Lower lobe of right lung (tissue), 2 donors: ENCODE measurements at regions not wholly inside any gene's neighbourhood (a gene's known extent, or its start where the extent isn't known, plus 50 kb on each side); places are given as distances from the start of the nearest gene placed in this dataset.

ENCODE experiments used
- ATAC-seq, 2 donors: fragments of 200-7000 bp; cut with Tn5 transposase; one replicate each; pipeline ENCODE4 v1.9.1; 2020 to 2022; ENCODE audit warnings: mild to moderate bottlenecking in 2 of 2, moderate library complexity in 2 of 2
- DNase-seq: peaks from one replicate; pipeline ENCODE4 v3.0.0-alpha.2; 2020
- H3K27ac ChIP-seq: fragments of 200-600 bp; one replicate; pipeline ENCODE4 v1.8.0; 2022
- H3K27me3 ChIP-seq: fragments of 200-600 bp; one replicate; pipeline ENCODE4 v1.8.0; 2022; ENCODE audit warnings: low read depth
- H3K36me3 ChIP-seq: fragments of 200-600 bp; one replicate; pipeline ENCODE4 v1.8.0; 2022; ENCODE audit warnings: mild to moderate bottlenecking
- H3K4me1 ChIP-seq: fragments of 200-600 bp; one replicate; pipeline ENCODE4 v1.8.0; 2022
- H3K4me3 ChIP-seq: fragments of 200-600 bp; one replicate; pipeline ENCODE4 v1.8.0; 2022; ENCODE audit warnings: mild to moderate bottlenecking
- H3K9me3 ChIP-seq: fragments of 200-600 bp; one replicate; pipeline ENCODE4 v1.8.0; 2022
- intact Hi-C: fragments of 100-400 bp; cut with DNase I; formaldehyde crosslinking; loops from one replicate; pipeline ENCODE4 v1.11.0; 2022
- TF ChIP-seq, protein P1 (sequence below): fragments of 200-600 bp; IDR thresholded peaks from one replicate; pipeline ENCODE4 v1.8.0; 2022; ENCODE audit warnings: antibody characterized with exemption, mild to moderate bottlenecking
- donor health status: DM: no; HTN: yes; CAD: no; lungs with severe emphysema.

DNA sequence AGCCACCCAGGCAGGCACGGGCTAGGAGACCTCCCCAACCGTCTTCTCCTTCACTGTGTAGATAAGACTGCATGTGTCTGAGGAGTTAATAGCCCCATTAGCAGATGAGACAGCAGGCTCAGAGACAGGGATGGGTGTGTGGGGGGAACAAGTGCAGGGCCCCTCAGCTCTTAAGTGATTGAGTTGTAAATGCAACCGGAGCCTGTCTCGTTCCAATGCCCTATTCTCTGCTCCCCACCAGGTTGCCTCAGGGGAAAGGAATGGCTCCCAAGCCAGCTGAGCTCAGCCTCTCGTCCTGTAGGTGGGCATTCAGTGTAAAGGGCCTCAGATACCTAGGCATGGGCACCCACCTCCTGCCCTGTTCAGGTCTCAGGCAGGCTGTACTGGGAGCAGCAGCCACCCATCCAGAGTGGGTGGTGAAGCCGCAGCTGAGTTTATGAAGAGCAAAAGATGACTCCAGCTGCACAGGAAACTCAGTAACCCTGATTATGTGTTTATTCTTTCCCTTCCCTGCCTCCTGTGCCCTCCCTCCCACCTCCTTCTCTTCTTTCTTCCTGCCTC, 87.3 kb downstream of the PJA1 start:
- Histone ChIP-seq H3K4me1 (no peaks in the 10 kb centered on the region), H3K27ac (no peak overlapping the region), H3K9me3 (no peaks in the 10 kb centered on the region), H3K27me3 (no peaks in the 10 kb centered on the region), H3K36me3 (no peaks in the 10 kb centered on the region), H3K4me3 (no peak overlapping the region)
- no peak for ATAC-seq
- intact Hi-C loops: no loop called here
- TF ChIP-seq, protein P1, sequence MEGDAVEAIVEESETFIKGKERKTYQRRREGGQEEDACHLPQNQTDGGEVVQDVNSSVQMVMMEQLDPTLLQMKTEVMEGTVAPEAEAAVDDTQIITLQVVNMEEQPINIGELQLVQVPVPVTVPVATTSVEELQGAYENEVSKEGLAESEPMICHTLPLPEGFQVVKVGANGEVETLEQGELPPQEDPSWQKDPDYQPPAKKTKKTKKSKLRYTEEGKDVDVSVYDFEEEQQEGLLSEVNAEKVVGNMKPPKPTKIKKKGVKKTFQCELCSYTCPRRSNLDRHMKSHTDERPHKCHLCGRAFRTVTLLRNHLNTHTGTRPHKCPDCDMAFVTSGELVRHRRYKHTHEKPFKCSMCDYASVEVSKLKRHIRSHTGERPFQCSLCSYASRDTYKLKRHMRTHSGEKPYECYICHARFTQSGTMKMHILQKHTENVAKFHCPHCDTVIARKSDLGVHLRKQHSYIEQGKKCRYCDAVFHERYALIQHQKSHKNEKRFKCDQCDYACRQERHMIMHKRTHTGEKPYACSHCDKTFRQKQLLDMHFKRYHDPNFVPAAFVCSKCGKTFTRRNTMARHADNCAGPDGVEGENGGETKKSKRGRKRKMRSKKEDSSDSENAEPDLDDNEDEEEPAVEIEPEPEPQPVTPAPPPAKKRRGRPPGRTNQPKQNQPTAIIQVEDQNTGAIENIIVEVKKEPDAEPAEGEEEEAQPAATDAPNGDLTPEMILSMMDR: no peak
- no peak for DNase-seq

DNA sequence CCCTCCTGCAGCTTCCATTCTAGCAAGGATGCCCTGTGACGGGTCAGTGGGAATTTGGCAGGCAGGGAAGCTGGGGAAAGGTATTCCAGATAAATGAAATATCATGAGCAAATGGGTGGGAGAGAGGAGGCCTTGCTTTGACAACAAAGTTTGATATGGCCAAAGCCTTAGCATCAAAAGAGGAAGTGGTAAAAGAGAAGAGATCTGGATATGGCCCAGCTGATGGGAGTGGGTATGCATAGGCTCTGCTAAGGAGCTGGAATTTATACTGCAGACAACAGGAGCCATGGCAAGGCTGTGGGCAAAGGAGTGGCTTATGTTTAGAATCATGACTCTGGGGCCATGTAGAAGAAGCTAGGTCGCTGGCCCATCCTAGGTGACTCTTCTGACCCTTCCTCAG, 89.2 kb downstream of the PJA1 start:
- Histone ChIP-seq H3K27me3 (no peaks in the 10 kb centered on the region), H3K4me3 (no peak overlapping the region), H3K4me1 (no peaks in the 10 kb centered on the region), H3K36me3 (no peaks in the 10 kb centered on the region), H3K9me3 (no peaks in the 10 kb centered on the region), H3K27ac (no peak overlapping the region)
- intact Hi-C loops: no loop called here
- ATAC-seq: no peak
- TF ChIP-seq, protein P1: no peak
- DNase-seq: no peak

DNA sequence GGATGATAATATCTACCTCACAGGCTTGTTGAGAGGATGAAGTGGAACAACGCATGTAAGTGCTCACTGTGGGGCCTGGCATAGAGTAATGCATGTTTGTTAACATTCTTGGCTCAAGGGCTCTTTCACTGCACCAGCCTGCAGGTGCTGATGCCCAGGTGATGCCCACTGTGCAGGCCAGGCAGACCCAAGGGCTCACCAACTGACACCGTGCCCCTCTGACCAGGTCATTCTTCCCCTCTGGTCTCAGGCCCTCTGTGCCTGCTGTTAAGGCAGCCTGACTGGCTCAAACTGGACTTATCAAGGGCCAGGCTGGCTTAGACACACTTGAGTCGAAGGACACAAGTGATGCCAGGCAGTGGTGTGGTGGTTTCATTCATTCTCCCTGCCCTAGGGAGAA, 90.5 kb downstream of the PJA1 start:
- no peaks in the 10 kb centered on the region for H3K4me1 ChIP-seq
- intact Hi-C loops: no loop called here
- no peaks in the 10 kb centered on the region for H3K9me3 ChIP-seq
- no peaks in the 10 kb centered on the region for H3K27me3 ChIP-seq
- ATAC-seq (no peak), DNase-seq (no peak)
- no peaks in the 10 kb centered on the region for H3K36me3 ChIP-seq
- H3K27ac ChIP-seq: no peak overlapping the region
- TF ChIP-seq, protein P1: no peak
- H3K4me3 ChIP-seq: no peak overlapping the region

DNA sequence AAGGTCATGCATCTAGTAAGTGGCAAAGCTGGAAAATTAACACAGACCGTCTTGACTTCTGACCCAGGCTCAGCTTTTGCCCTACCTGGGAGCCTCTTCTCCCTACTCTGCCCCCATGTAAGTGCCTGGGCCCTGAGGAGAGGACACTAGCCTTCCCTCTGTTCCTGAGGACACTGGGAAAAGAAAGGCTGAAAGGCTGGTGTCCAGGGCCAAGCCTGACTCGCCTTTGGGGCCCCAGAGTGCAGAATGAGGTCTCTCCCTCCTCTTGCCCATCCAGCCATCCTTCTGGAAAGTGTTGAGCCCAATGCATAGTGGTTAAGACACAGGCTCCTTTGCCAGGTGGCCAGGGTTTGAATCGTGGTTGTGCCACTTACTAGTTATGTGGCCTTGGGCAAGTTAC, 91.5 kb downstream of the PJA1 start:
- H3K9me3 ChIP-seq: no peaks in the 10 kb centered on the region
- intact Hi-C loops: no loop called here
- H3K36me3 ChIP-seq: no peaks in the 10 kb centered on the region
- no peak overlapping the region for H3K4me3 ChIP-seq
- no peaks in the 10 kb centered on the region for H3K4me1 ChIP-seq
- no peak for DNase-seq
- H3K27me3 ChIP-seq: no peaks in the 10 kb centered on the region
- no peak overlapping the region for H3K27ac ChIP-seq
- no peak for ATAC-seq
- TF ChIP-seq, protein P1: no peak

DNA sequence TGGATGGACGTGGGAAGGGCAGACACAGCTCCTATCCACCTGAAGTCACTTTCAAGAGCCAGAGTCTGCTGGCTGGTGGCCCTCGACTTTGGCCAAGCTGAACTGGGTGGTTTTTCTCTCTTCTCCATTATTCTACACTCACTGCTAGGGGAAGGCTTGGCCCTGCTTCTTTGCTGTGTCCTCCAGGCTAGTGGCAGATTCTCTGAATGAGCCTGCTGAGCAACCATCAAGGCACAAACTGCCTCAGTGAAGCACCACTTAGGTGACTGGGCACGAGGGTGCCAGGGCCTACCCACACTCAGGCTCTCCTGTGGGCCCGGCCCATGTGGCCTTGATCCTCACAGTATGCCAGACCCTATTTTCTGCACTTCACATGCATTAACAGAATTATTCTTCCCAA, 92.0 kb downstream of the PJA1 start:
- Histone ChIP-seq H3K27ac (no peak overlapping the region), H3K27me3 (no peaks in the 10 kb centered on the region), H3K4me1 (no peaks in the 10 kb centered on the region), H3K4me3 (no peak overlapping the region), H3K9me3 (no peaks in the 10 kb centered on the region), H3K36me3 (no peaks in the 10 kb centered on the region)
- DNase-seq (no peak), ATAC-seq (no peak)
- TF ChIP-seq, protein P1: no peak
- intact Hi-C loops: no loop called here
